Dedifferentiated amniotic fluid mesenchymal stem cell (primary cell): ENCODE measurements at regions not wholly inside any gene's neighbourhood (a gene's known extent, or its start where the extent isn't known, plus 50 kb on each side); places are given as distances from the start of the nearest gene placed in this dataset.
"Not testable (repeated sequence)": the region's sequence is repeated elsewhere in the genome, so short reads cannot be mapped to it uniquely, and the experiment has no call there.

Experiments
- DNase-seq: peaks from one replicate; pipeline ENCODE4 v3.0.0-alpha.2; 2016; ENCODE audit errors: extremely low spot score

GRCh38 chr7:85791098-85791497, 604.2 kb upstream of the SEMA3D start:
- DNase-seq: not testable (repeated sequence)

DNA sequence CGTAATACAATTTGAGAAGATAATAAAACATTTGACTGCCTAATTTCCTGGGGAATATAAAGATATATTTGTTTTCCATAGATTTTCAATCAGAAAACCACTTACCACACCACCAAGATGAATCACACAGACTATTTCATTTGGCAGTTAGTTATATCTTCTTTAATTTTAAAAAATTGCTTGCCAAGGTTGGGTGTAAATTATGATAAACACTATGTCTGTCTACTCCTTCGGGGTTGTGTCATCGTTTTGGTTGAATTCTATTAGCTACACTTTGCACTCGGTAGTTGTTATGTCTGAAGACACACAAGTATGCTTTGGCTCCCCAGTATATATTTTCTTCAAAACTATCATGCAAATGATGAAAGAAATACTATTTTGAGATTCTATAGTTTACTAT, 594.8 kb upstream of the SEMA3D start:
- no peak for DNase-seq

DNA sequence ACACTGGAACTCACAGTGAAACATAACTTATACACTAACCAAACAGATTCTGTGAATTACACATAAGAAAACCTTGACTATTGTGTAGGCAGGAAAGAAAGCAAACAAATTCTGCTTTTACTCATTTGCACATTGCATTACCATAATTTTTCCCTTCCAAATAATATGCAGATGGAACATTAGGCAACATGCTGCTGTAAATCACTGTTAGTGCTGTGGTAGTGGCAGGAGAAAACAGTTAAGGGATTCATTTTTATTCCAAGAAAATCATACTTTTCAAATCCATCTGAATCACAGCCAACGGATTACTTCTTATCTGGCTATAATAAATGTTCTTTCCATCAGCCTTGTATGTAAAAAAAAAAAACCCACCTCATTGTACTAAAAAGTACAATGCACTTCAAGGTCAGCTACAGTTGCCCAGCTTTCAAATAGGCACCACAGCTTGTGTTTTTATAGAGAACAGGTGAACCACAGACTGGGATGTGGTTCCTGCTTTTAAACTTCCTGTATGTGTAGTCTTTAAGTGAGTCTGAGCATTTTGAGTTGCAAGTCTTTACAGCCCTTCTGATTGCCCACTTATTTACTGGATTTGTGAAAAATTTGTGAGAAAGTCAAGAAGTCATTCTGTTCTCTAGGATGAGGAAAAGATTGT, 590.0 kb upstream of the SEMA3D start:
- DNase-seq: no peak

GRCh38 chr7:85775431-85775830, 588.6 kb upstream of the SEMA3D start:
- no peak for DNase-seq

- no peak for DNase-seq
These were observed 588.1 kb upstream of the SEMA3D start for GRCh38 chr7:85774986-85775385.

DNA sequence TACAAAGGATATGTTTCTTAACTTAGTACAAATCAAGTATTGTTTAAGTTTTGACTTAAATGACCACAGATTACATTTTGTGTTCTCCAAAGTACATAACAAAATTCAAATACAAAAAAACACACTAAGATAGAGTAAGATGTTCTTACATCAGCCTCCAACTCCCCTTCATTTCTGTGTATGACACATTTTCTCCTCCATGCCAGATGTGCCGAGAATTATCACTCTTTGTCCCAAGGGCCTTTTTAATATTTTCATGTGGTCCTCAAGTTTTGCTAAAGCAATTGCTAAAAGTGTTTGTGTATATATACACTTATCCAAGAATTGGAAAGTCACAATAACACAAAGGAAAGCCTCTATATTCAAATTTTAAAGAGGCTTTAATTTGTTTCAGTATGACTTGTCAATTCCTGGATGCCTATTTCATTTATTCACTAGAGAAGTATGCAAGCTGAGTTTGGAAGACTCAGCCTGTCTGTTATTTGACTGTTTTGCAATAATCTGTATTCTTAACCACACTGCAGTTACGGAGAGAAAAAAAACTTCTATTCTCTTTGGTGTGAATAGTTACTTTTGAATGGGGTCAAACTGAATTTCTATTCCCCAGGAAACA, 586.4 kb upstream of the SEMA3D start:
- peak; percentile 80 for DNase-seq

- DNase-seq: no peak
These were observed 584.7 kb upstream of the SEMA3D start for GRCh38 chr7:85771516-85771915.

DNA sequence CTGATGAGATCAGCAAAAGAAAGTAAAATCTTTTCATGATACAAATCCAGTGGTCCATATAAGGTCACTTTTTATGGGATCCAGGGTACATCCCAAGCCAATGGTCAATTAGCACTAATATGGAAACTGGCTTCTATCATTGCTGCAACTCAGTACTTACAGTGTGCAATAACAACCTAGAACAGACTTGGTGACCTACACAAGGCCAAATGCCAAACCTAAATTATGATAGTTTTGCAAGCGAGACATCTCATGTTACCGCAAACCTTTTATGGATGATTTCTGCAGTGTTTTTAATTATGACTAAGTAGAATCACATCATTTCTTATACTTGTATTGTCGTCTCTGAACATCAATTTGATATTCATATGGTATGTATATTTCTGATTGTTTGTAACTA, 583.5 kb upstream of the SEMA3D start:
- DNase-seq: peak; percentile 80

DNA sequence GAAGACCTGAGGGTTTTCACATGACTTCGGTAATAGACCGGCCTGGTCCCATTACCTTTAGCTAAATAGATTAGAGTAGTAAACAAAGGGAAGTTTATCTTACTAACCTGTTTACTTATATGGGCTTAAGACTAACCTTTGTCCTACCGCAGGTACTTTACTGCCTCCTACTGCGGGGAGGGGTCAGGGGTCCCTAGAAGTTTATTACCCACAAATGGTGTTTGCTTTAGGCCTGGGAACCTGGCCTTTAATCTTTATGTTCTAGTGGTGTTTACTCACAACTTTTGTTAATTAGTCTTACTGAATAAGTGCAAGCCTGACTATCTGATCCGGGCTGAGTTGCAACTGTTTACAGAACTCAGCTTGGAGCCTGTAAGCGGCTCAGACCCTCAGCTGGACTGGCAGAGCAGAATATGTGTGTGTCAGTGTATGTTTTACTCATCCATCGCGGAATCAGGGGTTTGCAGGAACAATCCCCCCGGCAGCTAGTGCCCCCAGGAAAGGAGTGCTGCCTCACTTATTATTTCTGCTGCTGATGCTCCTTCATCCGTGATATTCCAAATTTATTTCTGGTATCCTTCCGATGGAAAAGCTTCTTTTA, 578.9 kb upstream of the SEMA3D start:
- DNase-seq: no peak

GRCh38 chr7:85764034-85764433, 577.2 kb upstream of the SEMA3D start:
- DNase-seq: no peak

GRCh38 chr7:85757348-85757747, 570.5 kb upstream of the SEMA3D start:
- DNase-seq: no peak

GRCh38 chr7:85750454-85750949, 563.6 kb upstream of the SEMA3D start:
- peak; percentile 52 for DNase-seq

- no peak for DNase-seq
These were observed 563.0 kb upstream of the SEMA3D start for GRCh38 chr7:85749696-85750453.

DNA sequence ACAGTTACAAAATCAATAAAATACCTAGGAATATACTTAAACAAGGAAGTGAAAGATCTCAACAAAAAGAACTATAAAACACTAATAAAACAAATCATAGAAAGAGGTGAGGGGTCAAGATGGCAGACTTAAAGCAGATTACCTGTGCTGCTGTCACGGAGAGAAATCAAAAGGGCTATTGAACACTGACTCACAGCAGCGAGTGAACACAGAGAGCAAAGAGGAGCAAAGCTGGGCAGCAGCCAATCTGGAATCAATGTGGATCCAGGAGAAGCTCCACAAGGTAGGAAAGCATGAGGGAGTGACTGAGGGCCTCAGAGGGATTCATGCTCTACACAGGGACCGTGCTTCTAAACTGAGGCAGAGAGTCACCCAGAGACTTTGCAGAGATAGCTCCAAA, 562.0 kb upstream of the SEMA3D start:
- no peak for DNase-seq

DNA sequence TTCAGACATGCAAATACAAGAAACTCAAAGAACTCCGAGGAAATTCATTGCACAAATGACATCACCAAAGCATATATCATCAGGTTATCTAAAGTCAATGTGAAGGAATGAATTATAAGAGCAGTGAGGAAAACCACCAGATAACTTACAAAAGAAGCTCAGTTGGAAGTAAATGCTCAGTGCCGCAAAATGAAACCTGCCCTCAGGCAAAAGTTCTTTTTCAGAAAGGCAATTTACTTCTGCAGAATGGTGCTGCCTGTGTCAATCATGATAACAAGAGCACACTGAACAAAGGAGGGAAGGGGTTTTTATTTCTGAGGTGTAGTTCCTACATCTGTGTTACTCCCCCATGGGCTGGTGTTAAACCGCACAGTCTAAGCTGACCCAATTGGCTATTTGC, 550.6 kb upstream of the SEMA3D start:
- no peak for DNase-seq

- no peak for DNase-seq
These were observed 549.2 kb upstream of the SEMA3D start for GRCh38 chr7:85736085-85736484.

- no peak for DNase-seq
These were observed 548.0 kb upstream of the SEMA3D start for GRCh38 chr7:85734823-85735222.

GRCh38 chr7:85733169-85733915, 546.5 kb upstream of the SEMA3D start:
- no peak for DNase-seq

GRCh38 chr7:85730012-85730411, 543.2 kb upstream of the SEMA3D start:
- no peak for DNase-seq

- DNase-seq: no peak
These were observed 538.2 kb upstream of the SEMA3D start for GRCh38 chr7:85725026-85725425.
